ENCODE measurements at regions not wholly inside any gene's neighbourhood (a gene's known extent, or its start where the extent isn't known, plus 50 kb on each side); places are given as distances from the start of the nearest gene placed in this dataset.

- TF ChIP-seq CTCF (IDR thresholded peaks at IDR 0.05; ENCODE audit: low read depth) = no peak
Observed at GRCh38 chr3:64815789-64816188, 128.0 kb upstream of the ADAMTS9 start.

GRCh38 chr3:64815195-64815631 lies 127.4 kb upstream of the ADAMTS9 start:
- no peak for TF ChIP-seq CTCF (IDR thresholded peaks at IDR 0.05; ENCODE audit: low read depth)

- no peak for TF ChIP-seq CTCF (IDR thresholded peaks at IDR 0.05; ENCODE audit: low read depth)
Observed at GRCh38 chr3:64814351-64814750, 126.6 kb upstream of the ADAMTS9 start.

- TF ChIP-seq CTCF (IDR thresholded peaks at IDR 0.05; ENCODE audit: low read depth) = no peak
Observed at GRCh38 chr3:64813326-64813725, 125.5 kb upstream of the ADAMTS9 start.

- TF ChIP-seq CTCF (IDR thresholded peaks at IDR 0.05; ENCODE audit: low read depth) = no peak
Observed at GRCh38 chr3:64809086-64809485, 121.3 kb upstream of the ADAMTS9 start.

GRCh38 chr3:64808061-64808460 lies 120.3 kb upstream of the ADAMTS9 start:
- no peak for TF ChIP-seq CTCF (IDR thresholded peaks at IDR 0.05; ENCODE audit: low read depth)

- TF ChIP-seq CTCF (IDR thresholded peaks at IDR 0.05; ENCODE audit: low read depth) = no peak
Observed at GRCh38 chr3:64806668-64807605, 119.1 kb upstream of the ADAMTS9 start.

All from subcutaneous adipose tissue (tissue), 1 donor.